ENCODE measurements at regions not wholly inside any gene's neighbourhood (a gene's known extent, or its start where the extent isn't known, plus 50 kb on each side); places are given as distances from the start of the nearest gene placed in this dataset.

- no peak overlapping the region for H3K4me3 ChIP-seq (ENCODE audit: extremely low read depth, insufficient read depth, low read length, poor library complexity, severe bottlenecking)
- no peaks in the 10 kb centered on the region for H3K9me3 ChIP-seq (ENCODE audit: control insufficient read depth, low read length)
- no peaks in the 10 kb centered on the region for H3K4me1 ChIP-seq (ENCODE audit: control insufficient read depth, insufficient read depth, low read length, poor library complexity, severe bottlenecking)
- H3K36me3 ChIP-seq (ENCODE audit: control insufficient read depth, insufficient read depth, low read length), result no peaks in the 10 kb centered on the region
- 86 to 88% methylated on average over 4 of the region's 9 CpGs for WGBS, 2 experiments (ENCODE audit: insufficient coverage in 2 of 2)
- no peak overlapping the region for H3K27ac ChIP-seq (ENCODE audit: low read depth, low read length, severe bottlenecking)
Observed at GRCh38 chr10:113450046-113450804, 102.6 kb upstream of the HABP2 start.

- 80% methylated on average over 1 of the region's 1 CpG; no CpG with 5 or more reads in 1 of the 2 experiments for WGBS, 2 experiments (ENCODE audit: insufficient coverage in 2 of 2)
- no peak overlapping the region for H3K4me3 ChIP-seq (ENCODE audit: extremely low read depth, insufficient read depth, low read length, poor library complexity, severe bottlenecking)
- no peaks in the 10 kb centered on the region for H3K4me1 ChIP-seq (ENCODE audit: control insufficient read depth, insufficient read depth, low read length, poor library complexity, severe bottlenecking)
- H3K27ac ChIP-seq (ENCODE audit: low read depth, low read length, severe bottlenecking), result no peak overlapping the region
- no peaks in the 10 kb centered on the region for H3K36me3 ChIP-seq (ENCODE audit: control insufficient read depth, insufficient read depth, low read length)
- H3K9me3 ChIP-seq (ENCODE audit: control insufficient read depth, low read length), result no peaks in the 10 kb centered on the region
Observed at GRCh38 chr10:113450906-113451305, 101.9 kb upstream of the HABP2 start.

- H3K4me1 ChIP-seq (ENCODE audit: control insufficient read depth, insufficient read depth, low read length, poor library complexity, severe bottlenecking), result no peaks in the 10 kb centered on the region
- no peaks in the 10 kb centered on the region for H3K9me3 ChIP-seq (ENCODE audit: control insufficient read depth, low read length)
- no peaks in the 10 kb centered on the region for H3K36me3 ChIP-seq (ENCODE audit: control insufficient read depth, insufficient read depth, low read length)
- 80 to 90% methylated on average over 1 to 2 of the region's 5 CpGs for WGBS, 2 experiments (ENCODE audit: insufficient coverage in 2 of 2)
- no peak overlapping the region for H3K27ac ChIP-seq (ENCODE audit: low read depth, low read length, severe bottlenecking)
- no peak overlapping the region for H3K4me3 ChIP-seq (ENCODE audit: extremely low read depth, insufficient read depth, low read length, poor library complexity, severe bottlenecking)
Observed at GRCh38 chr10:113452146-113452845, 100.6 kb upstream of the HABP2 start.

GRCh38 chr10:113453351-113453750 lies 99.5 kb upstream of the HABP2 start:
- H3K36me3 ChIP-seq (ENCODE audit: control insufficient read depth, insufficient read depth, low read length), result no peaks in the 10 kb centered on the region
- no peak overlapping the region for H3K27ac ChIP-seq (ENCODE audit: low read depth, low read length, severe bottlenecking)
- 84 to 100% methylated on average over 4 to 6 of the region's 6 CpGs for WGBS, 2 experiments (ENCODE audit: insufficient coverage in 2 of 2)
- H3K4me1 ChIP-seq (ENCODE audit: control insufficient read depth, insufficient read depth, low read length, poor library complexity, severe bottlenecking), result no peaks in the 10 kb centered on the region
- H3K9me3 ChIP-seq (ENCODE audit: control insufficient read depth, low read length), result no peaks in the 10 kb centered on the region
- no peak overlapping the region for H3K4me3 ChIP-seq (ENCODE audit: extremely low read depth, insufficient read depth, low read length, poor library complexity, severe bottlenecking)

- H3K4me1 ChIP-seq (ENCODE audit: control insufficient read depth, insufficient read depth, low read length, poor library complexity, severe bottlenecking), result no peaks in the 10 kb centered on the region
- H3K9me3 ChIP-seq (ENCODE audit: control insufficient read depth, low read length), result no peaks in the 10 kb centered on the region
- no peak overlapping the region for H3K27ac ChIP-seq (ENCODE audit: low read depth, low read length, severe bottlenecking)
- no peaks in the 10 kb centered on the region for H3K36me3 ChIP-seq (ENCODE audit: control insufficient read depth, insufficient read depth, low read length)
- no peak overlapping the region for H3K4me3 ChIP-seq (ENCODE audit: extremely low read depth, insufficient read depth, low read length, poor library complexity, severe bottlenecking)
- 19 to 28% methylated on average over 9 to 14 of the region's 15 CpGs for WGBS, 2 experiments (ENCODE audit: insufficient coverage in 2 of 2)
Observed at GRCh38 chr10:113454341-113455061, 98.4 kb upstream of the HABP2 start.

GRCh38 chr10:113455947-113456346 lies 96.9 kb upstream of the HABP2 start:
- Histone ChIP-seq H3K9me3 (ENCODE audit: control insufficient read depth, low read length) (no peaks in the 10 kb centered on the region), H3K36me3 (ENCODE audit: control insufficient read depth, insufficient read depth, low read length) (no peaks in the 10 kb centered on the region), H3K4me3 (ENCODE audit: extremely low read depth, insufficient read depth, low read length, poor library complexity, severe bottlenecking) (no peak overlapping the region), H3K4me1 (ENCODE audit: control insufficient read depth, insufficient read depth, low read length, poor library complexity, severe bottlenecking) (no peaks in the 10 kb centered on the region), H3K27ac (ENCODE audit: low read depth, low read length, severe bottlenecking) (no peak overlapping the region)
- WGBS, 2 experiments (ENCODE audit: insufficient coverage in 2 of 2), result 52 to 75% methylated on average over 2 of the region's 3 CpGs

- Histone ChIP-seq H3K4me1 (ENCODE audit: control insufficient read depth, insufficient read depth, low read length, poor library complexity, severe bottlenecking) (no peaks in the 10 kb centered on the region), H3K9me3 (ENCODE audit: control insufficient read depth, low read length) (no peaks in the 10 kb centered on the region), H3K27ac (ENCODE audit: low read depth, low read length, severe bottlenecking) (no peak overlapping the region), H3K4me3 (ENCODE audit: extremely low read depth, insufficient read depth, low read length, poor library complexity, severe bottlenecking) (no peak overlapping the region), H3K36me3 (ENCODE audit: control insufficient read depth, insufficient read depth, low read length) (no peaks in the 10 kb centered on the region)
- 60 to 96% methylated on average over 1 to 5 of the region's 6 CpGs for WGBS, 2 experiments (ENCODE audit: insufficient coverage in 2 of 2)
Observed at GRCh38 chr10:113456741-113457140, 96.1 kb upstream of the HABP2 start.

- WGBS, 2 experiments (ENCODE audit: insufficient coverage in 2 of 2), result 73 to 90% methylated on average over 2 of the region's 5 CpGs
- no peak overlapping the region for H3K4me3 ChIP-seq (ENCODE audit: extremely low read depth, insufficient read depth, low read length, poor library complexity, severe bottlenecking)
- no peaks in the 10 kb centered on the region for H3K9me3 ChIP-seq (ENCODE audit: control insufficient read depth, low read length)
- H3K36me3 ChIP-seq (ENCODE audit: control insufficient read depth, insufficient read depth, low read length), result no peaks in the 10 kb centered on the region
- no peak overlapping the region for H3K27ac ChIP-seq (ENCODE audit: low read depth, low read length, severe bottlenecking)
- no peaks in the 10 kb centered on the region for H3K4me1 ChIP-seq (ENCODE audit: control insufficient read depth, insufficient read depth, low read length, poor library complexity, severe bottlenecking)
Observed at GRCh38 chr10:113457408-113457807, 95.4 kb upstream of the HABP2 start.

GRCh38 chr10:113458451-113458850 lies 94.4 kb upstream of the HABP2 start:
- WGBS, 2 experiments (ENCODE audit: insufficient coverage in 2 of 2), result 96 to 98% methylated on average over 10 of the region's 10 CpGs
- no peak overlapping the region for H3K27ac ChIP-seq (ENCODE audit: low read depth, low read length, severe bottlenecking)
- H3K4me1 ChIP-seq (ENCODE audit: control insufficient read depth, insufficient read depth, low read length, poor library complexity, severe bottlenecking), result peaks cover under 1% of the 10 kb centered on the region
- no peaks in the 10 kb centered on the region for H3K36me3 ChIP-seq (ENCODE audit: control insufficient read depth, insufficient read depth, low read length)
- no peak overlapping the region for H3K4me3 ChIP-seq (ENCODE audit: extremely low read depth, insufficient read depth, low read length, poor library complexity, severe bottlenecking)
- no peaks in the 10 kb centered on the region for H3K9me3 ChIP-seq (ENCODE audit: control insufficient read depth, low read length)

GRCh38 chr10:113458944-113459343 lies 93.9 kb upstream of the HABP2 start:
- Histone ChIP-seq H3K4me3 (ENCODE audit: extremely low read depth, insufficient read depth, low read length, poor library complexity, severe bottlenecking) (no peak overlapping the region), H3K9me3 (ENCODE audit: control insufficient read depth, low read length) (no peaks in the 10 kb centered on the region), H3K4me1 (ENCODE audit: control insufficient read depth, insufficient read depth, low read length, poor library complexity, severe bottlenecking) (peaks cover 5% of the 10 kb centered on the region), H3K36me3 (ENCODE audit: control insufficient read depth, insufficient read depth, low read length) (no peaks in the 10 kb centered on the region), H3K27ac (ENCODE audit: low read depth, low read length, severe bottlenecking) (no peak overlapping the region)
- WGBS, 2 experiments (ENCODE audit: insufficient coverage in 2 of 2), result 94 to 96% methylated on average over 2 to 4 of the region's 5 CpGs
